Stimulated activated naive CD4-positive, alpha-beta T cell (primary cell): ENCODE measurements at regions not wholly inside any gene's neighbourhood (a gene's known extent, or its start where the extent isn't known, plus 50 kb on each side); places are given as distances from the start of the nearest gene placed in this dataset.
"Not testable (repeated sequence)": the region's sequence is repeated elsewhere in the genome, so short reads cannot be mapped to it uniquely, and the experiment has no call there.

Source experiments
- DNase-seq, 6 experiments: peaks; one replicate each; lab custom pipeline; 2025; lab: John Stamatoyannopoulos, UW

GRCh38 chr17:77037943-77038342 is 102.8 kb upstream of the SEC14L1 start:
- no peak for DNase-seq

- no peak for DNase-seq
Observed at GRCh38 chr17:77038884-77039555, 101.7 kb upstream of the SEC14L1 start.

GRCh38 chr17:77042476-77043231 is 98.1 kb upstream of the SEC14L1 start:
- no peak for DNase-seq

- DNase-seq: no peak
Observed at GRCh38 chr17:77045441-77046041, 95.2 kb upstream of the SEC14L1 start.

- DNase-seq: no peak
Observed at GRCh38 chr17:77049440-77049839, 91.3 kb upstream of the SEC14L1 start.

- not testable (repeated sequence) for DNase-seq
Observed at GRCh38 chr17:77050901-77051300, 89.9 kb upstream of the SEC14L1 start.

GRCh38 chr17:77054936-77055335 is 85.8 kb upstream of the SEC14L1 start:
- no peak for DNase-seq

- no peak for DNase-seq
Observed at GRCh38 chr17:77055453-77055852, 85.3 kb upstream of the SEC14L1 start.

- no peak for DNase-seq
Observed at GRCh38 chr17:77058016-77058415, 82.8 kb upstream of the SEC14L1 start.

GRCh38 chr17:77061669-77062068 is 79.1 kb upstream of the SEC14L1 start:
- no peak for DNase-seq

GRCh38 chr17:77064598-77064997 is 76.2 kb upstream of the SEC14L1 start:
- DNase-seq: no peak

GRCh38 chr17:77066165-77066564 is 74.6 kb upstream of the SEC14L1 start:
- DNase-seq: no peak

GRCh38 chr17:77066726-77067409 is 73.9 kb upstream of the SEC14L1 start:
- peak; percentile 3 to 41 (median 29) for DNase-seq

- no peak for DNase-seq
Observed at GRCh38 chr17:77068915-77069314, 71.9 kb upstream of the SEC14L1 start.

- DNase-seq: no peak
Observed at GRCh38 chr17:77070888-77071279, 69.9 kb upstream of the SEC14L1 start.

GRCh38 chr17:77071925-77072490 is 68.8 kb upstream of the SEC14L1 start:
- DNase-seq: no peak

- no peak for DNase-seq
Observed at GRCh38 chr17:77072670-77073069, 68.1 kb upstream of the SEC14L1 start.

- DNase-seq: no peak
Observed at GRCh38 chr17:77074681-77075080, 66.1 kb upstream of the SEC14L1 start.

GRCh38 chr17:77076124-77076830 is 64.5 kb upstream of the SEC14L1 start:
- DNase-seq: no peak

GRCh38 chr17:77083531-77083930 is 57.2 kb upstream of the SEC14L1 start:
- DNase-seq: no peak

GRCh38 chr17:77085926-77086432 is 54.8 kb upstream of the SEC14L1 start:
- DNase-seq: peak in 1 of 6 experiments; percentile 44
